IMR-90 (cell line): ENCODE measurements at regions not wholly inside any gene's neighbourhood (a gene's known extent, or its start where the extent isn't known, plus 50 kb on each side); places are given as distances from the start of the nearest gene placed in this dataset.

Experiments used
- ATAC-seq: fragments of 200-7000 bp; cut with Tn5 transposase; 2 replicates; pipeline ENCODE4 v1.9.1; 2020; ENCODE audit warnings: low read depth, mild to moderate bottlenecking, moderate library complexity
- BruUV-seq: library from RNA; stranded (reverse); fragments of 400-500 nt; replicated peaks from 2 replicates; lab custom pipeline; 2021; lab: Mats Ljungman, UMichigan
- CTCF ChIA-PET: fragments of 300-600 bp; formaldehyde crosslinking; extraction: SDS; loops from one replicate; lab custom pipeline; 2021; ENCODE audit warnings: antibody characterized with exemption; lab: Yijun Ruan, JAX
- POLR2A ChIA-PET: fragments of 300-600 bp; sonication (Branson Sonifier 250); formaldehyde crosslinking; loops from one replicate; lab custom pipeline; 2022; ENCODE audit warnings: antibody characterized with exemption; ENCODE audit not compliant: unreplicated experiment; lab: Charles Lee
- DNase-seq: peaks from one replicate; pipeline ENCODE4 v3.0.0; 2013
- H2AFZ ChIP-seq: replicated peaks from 2 replicates; pipeline ENCODE3; 2013; ENCODE audit warnings: low read length, mild to moderate bottlenecking; ENCODE audit not compliant: poor library complexity
- H2AK5ac ChIP-seq: 2 replicates; pipeline ENCODE4 v1.6.1; 2013; ENCODE audit warnings: low read depth, low read length, inconsistent platforms
- H2AK9ac ChIP-seq: replicated peaks from 2 replicates; pipeline ENCODE3; 2013; ENCODE audit warnings: mild to moderate bottlenecking, low read depth, low read length, moderate library complexity; ENCODE audit not compliant: poor library complexity
- H2BK120ac ChIP-seq: 2 replicates; pipeline ENCODE4 v1.6.1; 2013; ENCODE audit warnings: low read depth, low read length, inconsistent platforms
- H2BK15ac ChIP-seq: 3 replicates; pipeline ENCODE4 v1.6.1; 2013; ENCODE audit warnings: low read depth, low read length, inconsistent platforms
- H2BK20ac ChIP-seq: 2 replicates; pipeline ENCODE4 v1.6.1; 2013; ENCODE audit warnings: low read depth, mild to moderate bottlenecking, inconsistent platforms, low read length, moderate library complexity
- H2BK5ac ChIP-seq: 2 replicates; pipeline ENCODE4 v1.6.1; 2013; ENCODE audit warnings: mild to moderate bottlenecking, low read depth, low read length, inconsistent platforms; ENCODE audit not compliant: poor library complexity, severe bottlenecking
- H3K14ac ChIP-seq: replicated peaks from 2 replicates; pipeline ENCODE4 v1.6.1; 2013; ENCODE audit warnings: low read depth, low read length, inconsistent platforms
- H3K18ac ChIP-seq: 2 replicates; pipeline ENCODE4 v1.6.1; 2013; ENCODE audit warnings: low read depth, low read length, control low read depth
- H3K23ac ChIP-seq: 2 replicates; pipeline ENCODE4 v1.6.1; 2013; ENCODE audit warnings: low read depth, low read length, inconsistent platforms
- H3K27ac ChIP-seq: 2 replicates; pipeline ENCODE4 v1.5.1; 2013; ENCODE audit warnings: mild to moderate bottlenecking, control low read depth, low read length; ENCODE audit not compliant: insufficient read depth
- H3K27me3 ChIP-seq: 2 replicates; pipeline ENCODE4 v1.6.1; 2013; ENCODE audit warnings: low read length; ENCODE audit not compliant: control insufficient read depth, insufficient read depth
- H3K36me3 ChIP-seq: 2 replicates; pipeline ENCODE4 v1.6.1; 2013; ENCODE audit warnings: low read length, mixed read lengths; ENCODE audit not compliant: control insufficient read depth, insufficient read depth
- H3K4ac ChIP-seq: 2 replicates; pipeline ENCODE4 v1.6.1; 2013; ENCODE audit warnings: low read depth, low read length, inconsistent platforms
- H3K4me1 ChIP-seq: 2 replicates; pipeline ENCODE4 v1.6.1; 2013; ENCODE audit warnings: low read length, mixed read lengths; ENCODE audit not compliant: control insufficient read depth, insufficient read depth
- H3K4me2 ChIP-seq: 2 replicates; pipeline ENCODE4 v1.6.1; 2013; ENCODE audit warnings: low read depth, mild to moderate bottlenecking, control low read depth, low read length, moderate library complexity
- H3K4me3 ChIP-seq: 2 replicates; pipeline ENCODE4 v1.5.1; 2013; ENCODE audit warnings: low read depth, mild to moderate bottlenecking, control low read depth, low read length, moderate library complexity; ENCODE audit not compliant: insufficient read depth
- H3K56ac ChIP-seq: 2 replicates; pipeline ENCODE4 v1.6.1; 2013; ENCODE audit warnings: low read length, inconsistent platforms; ENCODE audit not compliant: insufficient read depth; ENCODE audit errors: extremely low read depth
- H3K79me1 ChIP-seq, 2 experiments: 2 replicates each; pipeline ENCODE4 v1.6.1; 2013; ENCODE audit warnings: low read length in 2 of 2, inconsistent platforms in 1 of 2, low read depth in 1 of 2
- H3K9ac ChIP-seq: 2 replicates; pipeline ENCODE4 v1.6.1; 2013; ENCODE audit warnings: low read depth, low read length, control low read depth
- H3K9me1 ChIP-seq: 2 replicates; pipeline ENCODE4 v1.6.1; 2013; ENCODE audit warnings: low read length, inconsistent platforms; ENCODE audit not compliant: insufficient read depth
- H3K9me3 ChIP-seq: 2 replicates; pipeline ENCODE4 v1.6.1; 2013; ENCODE audit warnings: low read length; ENCODE audit not compliant: control insufficient read depth, insufficient read depth
- H4K20me1 ChIP-seq: 2 replicates; pipeline ENCODE4 v1.6.1; 2013; ENCODE audit warnings: low read length, inconsistent platforms; ENCODE audit not compliant: insufficient read depth
- H4K5ac ChIP-seq: 2 replicates; pipeline ENCODE4 v1.6.1; 2013; ENCODE audit warnings: mild to moderate bottlenecking, low read depth, low read length, control low read depth
- H4K8ac ChIP-seq, 2 experiments: 2 replicates each; pipeline ENCODE4 v1.6.1; 2013; ENCODE audit warnings: low read depth in 2 of 2, low read length in 2 of 2, control low read depth in 1 of 2, inconsistent platforms in 1 of 2
- H4K91ac ChIP-seq: 2 replicates; pipeline ENCODE4 v1.6.1; 2013; ENCODE audit warnings: low read depth, low read length, inconsistent platforms; ENCODE audit not compliant: insufficient read depth
- BHLHE40 ChIP-seq: fragments of 150-350 bp; IDR thresholded peaks from 2 replicates; pipeline ENCODE4 v1.6.1; 2016; ENCODE audit warnings: mild to moderate bottlenecking, low read depth, low read length
- CEBPB ChIP-seq: IDR thresholded peaks from 2 replicates; pipeline ENCODE4 v1.6.1; 2012; ENCODE audit warnings: low read depth, low read length, improper control_type of control experiment
- CHD1 ChIP-seq: IDR thresholded peaks from 2 replicates; pipeline ENCODE4 v1.6.1; 2012; ENCODE audit warnings: low read depth, low read length, improper control_type of control experiment
- FOS ChIP-seq: fragments of 150-350 bp; IDR thresholded peaks from 2 replicates; pipeline ENCODE4 v1.6.1; 2016; ENCODE audit warnings: low read depth, low read length
- MAFK ChIP-seq: IDR thresholded peaks from 2 replicates; pipeline ENCODE4 v1.6.1; 2012; ENCODE audit warnings: low read depth, low read length, improper control_type of control experiment
- MAZ ChIP-seq: IDR thresholded peaks from 2 replicates; pipeline ENCODE4 v1.6.1; 2012; ENCODE audit warnings: low read depth, mild to moderate bottlenecking, low read length, improper control_type of control experiment, moderate library complexity, borderline replicate concordance
- MXI1 ChIP-seq: IDR thresholded peaks from 2 replicates; pipeline ENCODE4 v1.6.1; 2012; ENCODE audit warnings: low read depth, mild to moderate bottlenecking, low read length, moderate library complexity, borderline replicate concordance
- NFE2L2 ChIP-seq: fragments of 150-350 bp; IDR thresholded peaks from 2 replicates; pipeline ENCODE4 v1.6.1; 2016; ENCODE audit warnings: low read depth, mild to moderate bottlenecking, low read length
- POLR2A ChIP-seq: IDR thresholded peaks from 2 replicates; pipeline ENCODE4 v1.6.1; 2012; ENCODE audit warnings: mild to moderate bottlenecking, low read depth, low read length
- RAD21 ChIP-seq: IDR thresholded peaks from 2 replicates; pipeline ENCODE4 v1.6.1; 2012; ENCODE audit warnings: low read length, improper control_type of control experiment
- RCOR1 ChIP-seq: IDR thresholded peaks from 2 replicates; pipeline ENCODE4 v1.6.1; 2012; ENCODE audit warnings: mild to moderate bottlenecking, low read length, improper control_type of control experiment; ENCODE audit not compliant: insufficient replicate concordance
- RFX5 ChIP-seq: IDR thresholded peaks from 2 replicates; pipeline ENCODE4 v1.8.0; 2012; ENCODE audit warnings: low read depth, mild to moderate bottlenecking, low read length, moderate library complexity
- SMC3 ChIP-seq: fragments of 150-350 bp; IDR thresholded peaks from 2 replicates; pipeline ENCODE4 v1.6.1; 2016; ENCODE audit warnings: low read depth, mild to moderate bottlenecking, antibody characterized with exemption, low read length, moderate library complexity
- WGBS, 2 experiments: methylation state at CpG; one replicate each; pipeline versions ENCODE4 v1.1.5 to v1.1.7; 2013; ENCODE audit warnings: missing lambda C conversion rate in 2 of 2; ENCODE audit not compliant: insufficient read length in 1 of 2; ENCODE audit errors: extremely low coverage in 2 of 2; 5-methylcytosine and 5-hydroxymethylcytosine counted together
- dilution Hi-C: fragments of 300-500 bp; cut with HindIII; formaldehyde crosslinking; loops from one replicate; pipeline ENCODE4 v1.14.3; 2018; ENCODE audit warnings: low sequenced_read_pairs; ENCODE audit not compliant: unreplicated experiment
- in situ Hi-C: fragments of 300-500 bp; cut with MboI; formaldehyde crosslinking; loops from 3 replicates; pipeline ENCODE4 v1.14.3; 2019; ENCODE audit warnings: low sequenced_read_pairs, inconsistent platforms, mixed read lengths
- intact Hi-C: fragments of 100-400 bp; cut with micrococcal nuclease; formaldehyde crosslinking; loops from 2 replicates; pipeline ENCODE4 v1.10.0; 2022
- TF ChIP-seq, protein P1 (sequence below): fragments of 150-350 bp; IDR thresholded peaks from 2 replicates; pipeline ENCODE4 v1.6.1; 2017; ENCODE audit warnings: mild to moderate bottlenecking, antibody characterized with exemption, low read length, low read depth
- TF ChIP-seq, protein P2 (sequence below): conservative IDR thresholded peaks from 2 replicates; pipeline ENCODE4 v1.5.1; 2012; ENCODE audit warnings: mild to moderate bottlenecking, low read depth, low read length, improper control_type of control experiment
- TF ChIP-seq, protein P3 (sequence below): fragments of 150-350 bp; IDR thresholded peaks from 2 replicates; pipeline ENCODE4 v1.6.1; 2016; ENCODE audit warnings: low read depth, mild to moderate bottlenecking, low read length, moderate library complexity, borderline replicate concordance

DNA sequence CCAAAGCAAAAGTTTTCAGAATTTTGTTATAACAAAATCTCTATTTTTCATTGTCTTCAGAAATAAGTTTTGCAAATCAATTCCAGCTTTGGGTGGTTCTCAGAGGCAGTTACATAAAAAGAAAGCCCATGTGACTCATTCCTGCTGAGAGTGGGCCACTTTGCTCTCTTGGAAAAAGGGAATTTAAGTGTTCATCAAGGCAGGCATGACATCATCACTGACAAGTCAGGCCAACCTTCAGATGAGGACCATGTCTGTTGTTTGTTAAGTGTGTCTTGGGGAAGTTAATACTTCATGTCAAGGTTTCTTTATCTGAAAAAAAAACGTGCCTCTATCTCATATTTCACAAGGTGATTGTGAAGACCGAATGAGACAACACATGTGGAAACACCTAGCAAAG is 519.8 kb upstream of the TMPO start:
- Histone ChIP-seq H2BK15ac (no peak overlapping the region), H3K27ac (no peak overlapping the region), H4K91ac (no peak overlapping the region), H4K20me1 (no peaks in the 10 kb centered on the region), H4K5ac (no peak overlapping the region), H3K79me1 (no peaks in the 10 kb centered on the region), H3K4me2 (no peak overlapping the region), H3K9me3 (peaks cover 13% of the 10 kb centered on the region), H3K4ac (no peak overlapping the region), H3K36me3 (no peaks in the 10 kb centered on the region), H4K8ac (no peak overlapping the region), H3K23ac (no peak overlapping the region), H3K18ac (no peak overlapping the region), H3K4me1 (no peaks in the 10 kb centered on the region), H3K27me3 (no peaks in the 10 kb centered on the region), H3K9me1 (no peaks in the 10 kb centered on the region), H2AK9ac (no peak overlapping the region), H3K4me3 (no peak overlapping the region), H2BK120ac (no peak overlapping the region), H3K14ac (no peak overlapping the region), H2AFZ (no peak overlapping the region), H2BK20ac (no peak overlapping the region), H3K56ac (no peak overlapping the region), H2BK5ac (no peak overlapping the region), H2AK5ac (no peak overlapping the region), H3K9ac (no peak overlapping the region)
- ChIA-PET CTCF (no interaction called here), POLR2A (no interaction called here)
- in situ Hi-C loops (no loop called here), intact Hi-C loops (no loop called here), dilution Hi-C loops (no loop called here)
- no peak for DNase-seq
- WGBS, 2 experiments = no CpG with 5 or more reads among the region's 2 CpGs
- no TSS peak for BruUV-seq
- no peak for ATAC-seq
- TF ChIP-seq RFX5 (no peak), MAZ (no peak), RAD21 (no peak), MAFK (no peak), SMC3 (no peak), POLR2A (no peak), BHLHE40 (no peak), RCOR1 (no peak), NFE2L2 (no peak), FOS (no peak), MXI1 (no peak), CHD1 (no peak), CEBPB (no peak)
- TF ChIP-seq, protein P1, sequence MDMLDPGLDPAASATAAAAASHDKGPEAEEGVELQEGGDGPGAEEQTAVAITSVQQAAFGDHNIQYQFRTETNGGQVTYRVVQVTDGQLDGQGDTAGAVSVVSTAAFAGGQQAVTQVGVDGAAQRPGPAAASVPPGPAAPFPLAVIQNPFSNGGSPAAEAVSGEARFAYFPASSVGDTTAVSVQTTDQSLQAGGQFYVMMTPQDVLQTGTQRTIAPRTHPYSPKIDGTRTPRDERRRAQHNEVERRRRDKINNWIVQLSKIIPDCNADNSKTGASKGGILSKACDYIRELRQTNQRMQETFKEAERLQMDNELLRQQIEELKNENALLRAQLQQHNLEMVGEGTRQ = no peak
- TF ChIP-seq, protein P2, sequence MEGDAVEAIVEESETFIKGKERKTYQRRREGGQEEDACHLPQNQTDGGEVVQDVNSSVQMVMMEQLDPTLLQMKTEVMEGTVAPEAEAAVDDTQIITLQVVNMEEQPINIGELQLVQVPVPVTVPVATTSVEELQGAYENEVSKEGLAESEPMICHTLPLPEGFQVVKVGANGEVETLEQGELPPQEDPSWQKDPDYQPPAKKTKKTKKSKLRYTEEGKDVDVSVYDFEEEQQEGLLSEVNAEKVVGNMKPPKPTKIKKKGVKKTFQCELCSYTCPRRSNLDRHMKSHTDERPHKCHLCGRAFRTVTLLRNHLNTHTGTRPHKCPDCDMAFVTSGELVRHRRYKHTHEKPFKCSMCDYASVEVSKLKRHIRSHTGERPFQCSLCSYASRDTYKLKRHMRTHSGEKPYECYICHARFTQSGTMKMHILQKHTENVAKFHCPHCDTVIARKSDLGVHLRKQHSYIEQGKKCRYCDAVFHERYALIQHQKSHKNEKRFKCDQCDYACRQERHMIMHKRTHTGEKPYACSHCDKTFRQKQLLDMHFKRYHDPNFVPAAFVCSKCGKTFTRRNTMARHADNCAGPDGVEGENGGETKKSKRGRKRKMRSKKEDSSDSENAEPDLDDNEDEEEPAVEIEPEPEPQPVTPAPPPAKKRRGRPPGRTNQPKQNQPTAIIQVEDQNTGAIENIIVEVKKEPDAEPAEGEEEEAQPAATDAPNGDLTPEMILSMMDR = no peak
- TF ChIP-seq, protein P3, sequence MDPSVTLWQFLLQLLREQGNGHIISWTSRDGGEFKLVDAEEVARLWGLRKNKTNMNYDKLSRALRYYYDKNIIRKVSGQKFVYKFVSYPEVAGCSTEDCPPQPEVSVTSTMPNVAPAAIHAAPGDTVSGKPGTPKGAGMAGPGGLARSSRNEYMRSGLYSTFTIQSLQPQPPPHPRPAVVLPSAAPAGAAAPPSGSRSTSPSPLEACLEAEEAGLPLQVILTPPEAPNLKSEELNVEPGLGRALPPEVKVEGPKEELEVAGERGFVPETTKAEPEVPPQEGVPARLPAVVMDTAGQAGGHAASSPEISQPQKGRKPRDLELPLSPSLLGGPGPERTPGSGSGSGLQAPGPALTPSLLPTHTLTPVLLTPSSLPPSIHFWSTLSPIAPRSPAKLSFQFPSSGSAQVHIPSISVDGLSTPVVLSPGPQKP = no peak
